Ishikawa (cell line): ENCODE measurements at regions not wholly inside any gene's neighbourhood (a gene's known extent, or its start where the extent isn't known, plus 50 kb on each side); places are given as distances from the start of the nearest gene placed in this dataset.

Experiments used
- EGR1 ChIP-seq: IDR thresholded peaks from 2 replicates; pipeline ENCODE4 v1.6.1; 2012
- EP300 ChIP-seq: IDR thresholded peaks from 2 replicates; pipeline ENCODE4 v1.6.1; 2012; ENCODE audit warnings: borderline replicate concordance
- TAF1 ChIP-seq: IDR thresholded peaks from 2 replicates; pipeline ENCODE4 v1.6.1; 2012; ENCODE audit warnings: low read depth, mild to moderate bottlenecking
- YY1 ChIP-seq: IDR thresholded peaks from 2 replicates; pipeline ENCODE4 v1.6.1; 2012; ENCODE audit warnings: low read depth
- TF ChIP-seq, protein P1 (sequence below): IDR thresholded peaks from 2 replicates; pipeline ENCODE4 v1.6.1; 2012; ENCODE audit warnings: low read depth, mild to moderate bottlenecking

DNA sequence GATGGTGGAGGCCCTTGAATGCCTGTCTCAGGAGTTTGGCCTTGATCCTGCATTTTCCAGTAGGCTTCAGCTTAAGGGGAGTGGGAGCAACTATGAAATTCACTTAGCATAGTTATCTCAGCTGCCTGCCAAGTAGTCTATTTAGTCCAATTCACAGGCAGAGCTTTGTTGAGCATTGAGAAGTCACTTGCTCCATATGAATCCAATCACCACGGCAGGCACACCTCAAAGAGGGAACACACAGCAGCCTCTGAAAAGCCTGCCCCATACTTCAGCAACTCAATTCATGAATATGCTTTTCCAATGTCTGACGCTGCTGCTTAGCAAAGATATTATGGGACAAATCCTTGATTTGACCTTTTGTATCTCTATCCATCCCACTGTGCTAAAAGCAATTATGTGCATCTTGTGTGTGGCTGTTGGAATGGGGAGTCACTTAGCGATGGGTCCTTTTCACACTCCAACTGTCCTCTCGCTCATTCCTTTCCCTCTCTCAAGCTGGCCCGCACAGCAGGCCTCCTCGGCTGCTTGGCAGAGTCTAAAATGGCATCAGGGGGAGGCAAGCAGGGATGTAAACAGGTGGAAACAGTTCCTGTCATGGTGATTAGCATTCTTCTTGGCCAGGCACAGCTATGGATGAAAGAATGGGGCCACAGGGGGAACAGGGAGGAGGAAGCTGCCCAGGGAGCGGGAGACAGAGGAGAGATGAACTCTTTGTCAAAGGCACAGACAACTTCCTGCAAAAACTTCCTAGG is 56.0 kb upstream of the LRPPRC start:
- TF ChIP-seq EGR1: no peak
- no peak for TF ChIP-seq EP300
- no peak for TF ChIP-seq YY1
- no peak for TF ChIP-seq TAF1
- TF ChIP-seq, protein P1, sequence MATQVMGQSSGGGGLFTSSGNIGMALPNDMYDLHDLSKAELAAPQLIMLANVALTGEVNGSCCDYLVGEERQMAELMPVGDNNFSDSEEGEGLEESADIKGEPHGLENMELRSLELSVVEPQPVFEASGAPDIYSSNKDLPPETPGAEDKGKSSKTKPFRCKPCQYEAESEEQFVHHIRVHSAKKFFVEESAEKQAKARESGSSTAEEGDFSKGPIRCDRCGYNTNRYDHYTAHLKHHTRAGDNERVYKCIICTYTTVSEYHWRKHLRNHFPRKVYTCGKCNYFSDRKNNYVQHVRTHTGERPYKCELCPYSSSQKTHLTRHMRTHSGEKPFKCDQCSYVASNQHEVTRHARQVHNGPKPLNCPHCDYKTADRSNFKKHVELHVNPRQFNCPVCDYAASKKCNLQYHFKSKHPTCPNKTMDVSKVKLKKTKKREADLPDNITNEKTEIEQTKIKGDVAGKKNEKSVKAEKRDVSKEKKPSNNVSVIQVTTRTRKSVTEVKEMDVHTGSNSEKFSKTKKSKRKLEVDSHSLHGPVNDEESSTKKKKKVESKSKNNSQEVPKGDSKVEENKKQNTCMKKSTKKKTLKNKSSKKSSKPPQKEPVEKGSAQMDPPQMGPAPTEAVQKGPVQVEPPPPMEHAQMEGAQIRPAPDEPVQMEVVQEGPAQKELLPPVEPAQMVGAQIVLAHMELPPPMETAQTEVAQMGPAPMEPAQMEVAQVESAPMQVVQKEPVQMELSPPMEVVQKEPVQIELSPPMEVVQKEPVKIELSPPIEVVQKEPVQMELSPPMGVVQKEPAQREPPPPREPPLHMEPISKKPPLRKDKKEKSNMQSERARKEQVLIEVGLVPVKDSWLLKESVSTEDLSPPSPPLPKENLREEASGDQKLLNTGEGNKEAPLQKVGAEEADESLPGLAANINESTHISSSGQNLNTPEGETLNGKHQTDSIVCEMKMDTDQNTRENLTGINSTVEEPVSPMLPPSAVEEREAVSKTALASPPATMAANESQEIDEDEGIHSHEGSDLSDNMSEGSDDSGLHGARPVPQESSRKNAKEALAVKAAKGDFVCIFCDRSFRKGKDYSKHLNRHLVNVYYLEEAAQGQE: no peak
